ENCODE measurements at regions not wholly inside any gene's neighbourhood (a gene's known extent, or its start where the extent isn't known, plus 50 kb on each side); places are given as distances from the start of the nearest gene placed in this dataset.

DNA sequence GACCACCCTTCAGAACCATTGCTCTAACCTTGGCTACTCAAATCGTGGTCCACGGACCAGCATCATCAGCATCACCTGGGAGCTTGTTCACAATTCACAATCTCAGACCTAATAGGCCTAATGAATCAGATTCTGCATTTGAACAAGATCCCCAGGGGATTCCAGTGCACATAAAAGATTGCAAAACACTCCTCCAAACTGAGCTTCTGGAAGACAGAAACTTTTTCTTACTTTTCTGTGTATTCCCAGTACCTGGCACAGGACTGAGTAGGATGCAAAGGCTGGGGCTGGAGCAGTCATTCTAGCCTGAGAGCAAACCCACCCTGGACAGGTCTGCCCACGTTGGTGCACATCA lies 115.1 kb upstream of the COPS8 start:
- H3K4me1 ChIP-seq (ENCODE audit: insufficient read depth): peaks cover 54% of the 10 kb centered on the region
- peak overlapping the region; percentile 88 for H3K27ac ChIP-seq
- H3K27me3 ChIP-seq: no peaks in the 10 kb centered on the region
- H3K79me2 ChIP-seq: no peaks in the 10 kb centered on the region
- H4K20me1 ChIP-seq (ENCODE audit: insufficient read depth, poor library complexity, severe bottlenecking): no peaks in the 10 kb centered on the region
- H3K4me3 ChIP-seq: no peak overlapping the region
- no peak for TF ChIP-seq EZH2 (IDR thresholded peaks at IDR 0.05; ENCODE audit: borderline replicate concordance)
- TF ChIP-seq, protein P1, sequence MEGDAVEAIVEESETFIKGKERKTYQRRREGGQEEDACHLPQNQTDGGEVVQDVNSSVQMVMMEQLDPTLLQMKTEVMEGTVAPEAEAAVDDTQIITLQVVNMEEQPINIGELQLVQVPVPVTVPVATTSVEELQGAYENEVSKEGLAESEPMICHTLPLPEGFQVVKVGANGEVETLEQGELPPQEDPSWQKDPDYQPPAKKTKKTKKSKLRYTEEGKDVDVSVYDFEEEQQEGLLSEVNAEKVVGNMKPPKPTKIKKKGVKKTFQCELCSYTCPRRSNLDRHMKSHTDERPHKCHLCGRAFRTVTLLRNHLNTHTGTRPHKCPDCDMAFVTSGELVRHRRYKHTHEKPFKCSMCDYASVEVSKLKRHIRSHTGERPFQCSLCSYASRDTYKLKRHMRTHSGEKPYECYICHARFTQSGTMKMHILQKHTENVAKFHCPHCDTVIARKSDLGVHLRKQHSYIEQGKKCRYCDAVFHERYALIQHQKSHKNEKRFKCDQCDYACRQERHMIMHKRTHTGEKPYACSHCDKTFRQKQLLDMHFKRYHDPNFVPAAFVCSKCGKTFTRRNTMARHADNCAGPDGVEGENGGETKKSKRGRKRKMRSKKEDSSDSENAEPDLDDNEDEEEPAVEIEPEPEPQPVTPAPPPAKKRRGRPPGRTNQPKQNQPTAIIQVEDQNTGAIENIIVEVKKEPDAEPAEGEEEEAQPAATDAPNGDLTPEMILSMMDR (IDR thresholded peaks at IDR 0.05; ENCODE audit: poor library complexity): no peak
- no peak for TF ChIP-seq EZH2phosphoT487 (IDR thresholded peaks at IDR 0.05; ENCODE audit: low read depth, severe bottlenecking, unreplicated experiment)
- no peak overlapping the region for H3K4me2 ChIP-seq
- H3K9me3 ChIP-seq (ENCODE audit: low read depth): no peaks in the 10 kb centered on the region
- no peaks in the 10 kb centered on the region for H3K9me2 ChIP-seq (replicated peaks; ENCODE audit: insufficient read depth)
- H3K36me3 ChIP-seq (replicated peaks; ENCODE audit: insufficient read depth, low read depth): no peaks in the 10 kb centered on the region
- no peak for DNase-seq (ENCODE audit: low spot score)
- 86% methylated on average over 3 of the region's 3 CpGs for WGBS (ENCODE audit: low lambda C conversion rate, missing lambda C conversion rate)
- H2AFZ ChIP-seq: no peak overlapping the region

DNA sequence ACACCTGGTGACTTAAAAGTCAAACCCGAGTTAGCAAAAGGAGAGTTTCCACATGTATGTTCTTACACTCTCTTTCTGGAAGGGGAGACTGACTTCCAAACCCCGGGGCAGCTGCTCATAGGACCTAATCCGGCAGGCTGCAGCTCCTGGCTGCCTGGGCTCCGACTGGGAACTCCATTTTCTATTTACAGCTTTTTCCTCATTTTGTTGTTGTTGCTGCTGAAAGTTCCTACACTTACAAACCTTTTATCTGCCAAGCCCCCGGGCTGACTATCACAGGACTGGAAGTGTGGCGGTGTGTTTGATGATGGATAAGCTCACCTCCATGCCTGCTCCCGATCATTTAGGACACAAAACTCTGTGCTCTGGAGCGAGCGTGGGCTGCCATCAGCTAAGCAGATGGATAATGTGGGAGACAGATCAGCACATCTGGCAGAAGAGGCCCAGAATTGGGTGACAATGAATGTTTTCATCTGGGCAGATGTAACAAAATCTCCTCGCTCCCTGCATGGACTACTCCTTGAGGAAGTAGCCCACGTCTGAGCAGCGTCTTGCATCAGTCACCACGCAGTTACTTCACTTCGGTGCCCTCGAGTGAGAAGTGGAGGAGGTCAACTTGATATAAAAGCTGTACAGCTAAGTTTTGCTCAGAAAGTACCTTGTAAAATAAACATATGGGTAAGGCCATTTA lies 114.4 kb upstream of the COPS8 start:
- no peaks in the 10 kb centered on the region for H3K9me2 ChIP-seq (replicated peaks; ENCODE audit: insufficient read depth)
- no peak overlapping the region for H3K4me3 ChIP-seq
- H3K4me1 ChIP-seq (ENCODE audit: insufficient read depth): peaks cover 54% of the 10 kb centered on the region
- no peaks in the 10 kb centered on the region for H3K79me2 ChIP-seq
- H3K9me3 ChIP-seq (ENCODE audit: low read depth): no peaks in the 10 kb centered on the region
- H3K27ac ChIP-seq: peak overlapping the region; percentile 88
- H4K20me1 ChIP-seq (ENCODE audit: insufficient read depth, poor library complexity, severe bottlenecking): no peaks in the 10 kb centered on the region
- H3K27me3 ChIP-seq: no peaks in the 10 kb centered on the region
- no peak overlapping the region for H2AFZ ChIP-seq
- H3K4me2 ChIP-seq: peak overlapping the region; percentile 50
- TF ChIP-seq EZH2phosphoT487 (IDR thresholded peaks at IDR 0.05; ENCODE audit: low read depth, severe bottlenecking, unreplicated experiment) (no peak), EZH2 (IDR thresholded peaks at IDR 0.05; ENCODE audit: borderline replicate concordance) (no peak)
- TF ChIP-seq, protein P1 (IDR thresholded peaks at IDR 0.05; ENCODE audit: poor library complexity): no peak
- peak; percentile 46 for DNase-seq (ENCODE audit: low spot score)
- H3K36me3 ChIP-seq (replicated peaks; ENCODE audit: insufficient read depth, low read depth): no peaks in the 10 kb centered on the region
- 40% methylated on average over 15 of the region's 15 CpGs for WGBS (ENCODE audit: low lambda C conversion rate, missing lambda C conversion rate)

DNA sequence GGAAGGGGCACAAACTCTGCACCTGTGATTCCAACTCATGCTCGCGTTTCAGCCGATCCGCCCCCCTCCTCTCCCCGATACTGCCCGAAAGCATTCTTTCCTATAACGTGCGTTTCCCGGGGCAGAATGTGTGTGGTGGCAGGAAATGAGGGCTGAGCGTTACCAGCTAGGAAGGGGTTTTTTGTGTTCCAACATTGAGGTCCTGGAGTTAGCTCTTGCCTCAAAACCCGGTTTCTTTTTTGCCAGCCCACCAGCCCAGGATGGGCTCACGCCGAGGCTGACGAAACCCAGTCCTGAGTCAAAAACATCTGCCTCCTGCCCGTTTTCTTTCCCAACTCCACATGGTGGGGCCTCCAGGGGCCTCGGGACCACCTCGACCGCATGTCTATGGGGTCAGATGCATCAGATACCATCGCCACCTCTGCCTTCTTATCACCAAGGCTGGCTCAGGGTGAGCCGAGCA lies 113.7 kb upstream of the COPS8 start:
- H3K4me2 ChIP-seq: peak overlapping the region; percentile 50
- no peaks in the 10 kb centered on the region for H3K9me2 ChIP-seq (replicated peaks; ENCODE audit: insufficient read depth)
- H3K4me1 ChIP-seq (ENCODE audit: insufficient read depth): peaks cover 59% of the 10 kb centered on the region
- H3K9me3 ChIP-seq (ENCODE audit: low read depth): no peaks in the 10 kb centered on the region
- no peak overlapping the region for H2AFZ ChIP-seq
- H3K79me2 ChIP-seq: no peaks in the 10 kb centered on the region
- TF ChIP-seq, protein P1 (IDR thresholded peaks at IDR 0.05; ENCODE audit: poor library complexity): no peak
- TF ChIP-seq EZH2phosphoT487 (IDR thresholded peaks at IDR 0.05; ENCODE audit: low read depth, severe bottlenecking, unreplicated experiment) (no peak), EZH2 (IDR thresholded peaks at IDR 0.05; ENCODE audit: borderline replicate concordance) (no peak)
- H4K20me1 ChIP-seq (ENCODE audit: insufficient read depth, poor library complexity, severe bottlenecking): no peaks in the 10 kb centered on the region
- no peaks in the 10 kb centered on the region for H3K27me3 ChIP-seq
- H3K27ac ChIP-seq: peak overlapping the region; percentile 88
- no peaks in the 10 kb centered on the region for H3K36me3 ChIP-seq (replicated peaks; ENCODE audit: insufficient read depth, low read depth)
- 61% methylated on average over 20 of the region's 20 CpGs for WGBS (ENCODE audit: low lambda C conversion rate, missing lambda C conversion rate)
- no peak for DNase-seq (ENCODE audit: low spot score)
- H3K4me3 ChIP-seq: no peak overlapping the region
